Gastroesophageal sphincter (tissue), 3 donors: ENCODE measurements at regions not wholly inside any gene's neighbourhood (a gene's known extent, or its start where the extent isn't known, plus 50 kb on each side); places are given as distances from the start of the nearest gene placed in this dataset.

Source experiments
- CTCF ChIP-seq, 4 experiments: fragments of 200-600 bp in 2 of 4; fragments of 450-650 bp in 2 of 4; sonication (generic) in 1 of 4; IDR thresholded peaks; one replicate each; pipeline ENCODE4 v1.5.1; 2017 to 2019; ENCODE audit warnings: antibody characterized with exemption in 4 of 4, mild to moderate bottlenecking in 2 of 4, moderate library complexity in 2 of 4
- EP300 ChIP-seq: sonication (generic); formaldehyde crosslinking; IDR thresholded peaks from one replicate; pipeline ENCODE4 v1.6.1; 2017; ENCODE audit warnings: antibody characterized with exemption, mild to moderate bottlenecking
- POLR2A ChIP-seq, 2 donors: fragments of 450-650 bp; IDR thresholded peaks; one replicate each; pipeline ENCODE4 v1.6.1; 2017; ENCODE audit warnings: antibody characterized with exemption in 2 of 2, mild to moderate bottlenecking in 2 of 2, moderate library complexity in 1 of 2
- POLR2AphosphoS5 ChIP-seq: sonication (generic); formaldehyde crosslinking; IDR thresholded peaks from one replicate; pipeline ENCODE4 v1.6.1; 2017; ENCODE audit warnings: antibody characterized with exemption

- TF ChIP-seq POLR2A (IDR thresholded peaks at IDR 0.05), result no peak
- no peak for TF ChIP-seq EP300
- TF ChIP-seq POLR2AphosphoS5, result no peak
- no peak for TF ChIP-seq CTCF (IDR thresholded peaks at IDR 0.05)
Measured at GRCh38 chr7:142629588-142630260, 119.5 kb upstream of the PRSS1 start.
